Ascending aorta (tissue), 2 donors: ENCODE measurements at regions not wholly inside any gene's neighbourhood (a gene's known extent, or its start where the extent isn't known, plus 50 kb on each side); places are given as distances from the start of the nearest gene placed in this dataset.

Experiments
- DNase-seq, 2 donors: peaks; one replicate each; pipeline ENCODE4 v3.0.0-alpha.2; 2019; ENCODE audit warnings: low spot score in 2 of 2
- H3K27ac ChIP-seq, 2 donors: fragments of 200-600 bp; sonication (generic); one replicate each; pipeline ENCODE4 v1.5.1; 2016 to 2017; ENCODE audit warnings: mild to moderate bottlenecking in 1 of 2
- H3K27me3 ChIP-seq: fragments of 200-600 bp; sonication (generic); one replicate; pipeline ENCODE4 v1.5.1; 2017
- H3K36me3 ChIP-seq, 2 donors: fragments of 200-600 bp; sonication (generic); one replicate each; pipeline ENCODE4 v1.5.1; 2016
- H3K4me1 ChIP-seq, 2 donors: fragments of 200-600 bp; sonication (generic); one replicate each; pipeline ENCODE4 v1.5.1; 2016 to 2017; ENCODE audit warnings: mild to moderate bottlenecking in 1 of 2
- H3K4me3 ChIP-seq, 2 donors: fragments of 200-600 bp; sonication (generic); one replicate each; pipeline ENCODE4 v1.5.1; 2016 to 2017; ENCODE audit warnings: mild to moderate bottlenecking in 1 of 2
- H3K9me3 ChIP-seq, 2 donors: fragments of 200-600 bp; sonication (generic); one replicate each; pipeline ENCODE4 v1.5.1; 2016
- CTCF ChIP-seq, 3 experiments: fragments of 200-600 bp in 2 of 3; fragments of 450-650 bp in 1 of 3; sonication (generic) in 2 of 3; IDR thresholded peaks; one replicate each; pipeline ENCODE4 v1.5.1; 2016 to 2019; ENCODE audit warnings: antibody characterized with exemption in 3 of 3, mild to moderate bottlenecking in 1 of 3, moderate library complexity in 1 of 3
- intact Hi-C: fragments of 100-400 bp; cut with DNase I; formaldehyde crosslinking; loops from one replicate; pipeline ENCODE4 v1.15.1; 2023

GRCh38 chr15:39100106-39100660 lies 480.7 kb upstream of the THBS1 start:
- no peaks in the 10 kb centered on the region for H3K36me3 ChIP-seq
- H3K27ac ChIP-seq, result no peak overlapping the region
- H3K27me3 ChIP-seq, result no peaks in the 10 kb centered on the region
- no peaks in the 10 kb centered on the region for H3K4me1 ChIP-seq
- no peak for TF ChIP-seq CTCF (IDR thresholded peaks at IDR 0.05)
- no peaks in the 10 kb centered on the region for H3K9me3 ChIP-seq
- no peak overlapping the region for H3K4me3 ChIP-seq
- DNase-seq, result no peak
- intact Hi-C loops, result no loop called here

GRCh38 chr15:39102431-39102830 lies 478.4 kb upstream of the THBS1 start:
- H3K27me3 ChIP-seq, result no peaks in the 10 kb centered on the region
- no peaks in the 10 kb centered on the region for H3K9me3 ChIP-seq
- no peak overlapping the region for H3K4me3 ChIP-seq
- TF ChIP-seq CTCF (IDR thresholded peaks at IDR 0.05), result no peak
- intact Hi-C loops, result no loop called here
- no peaks in the 10 kb centered on the region for H3K36me3 ChIP-seq
- no peak for DNase-seq
- H3K27ac ChIP-seq, result no peak overlapping the region
- no peaks in the 10 kb centered on the region for H3K4me1 ChIP-seq

GRCh38 chr15:39106950-39107349 lies 473.9 kb upstream of the THBS1 start:
- no peak overlapping the region for H3K4me3 ChIP-seq
- H3K36me3 ChIP-seq, result no peaks in the 10 kb centered on the region
- TF ChIP-seq CTCF (IDR thresholded peaks at IDR 0.05), result no peak
- no peak for DNase-seq
- H3K27ac ChIP-seq, result no peak overlapping the region
- H3K9me3 ChIP-seq, result no peaks in the 10 kb centered on the region
- intact Hi-C loops, result no loop called here
- H3K27me3 ChIP-seq, result no peaks in the 10 kb centered on the region
- H3K4me1 ChIP-seq, result no peaks in the 10 kb centered on the region

- TF ChIP-seq CTCF (IDR thresholded peaks at IDR 0.05), result no peak
- H3K4me1 ChIP-seq, result no peaks in the 10 kb centered on the region
- DNase-seq, result no peak
- no peaks in the 10 kb centered on the region for H3K9me3 ChIP-seq
- no peak overlapping the region for H3K27ac ChIP-seq
- no peak overlapping the region for H3K4me3 ChIP-seq
- intact Hi-C loops, result no loop called here
- H3K27me3 ChIP-seq, result no peaks in the 10 kb centered on the region
- no peaks in the 10 kb centered on the region for H3K36me3 ChIP-seq
These were observed 472.9 kb upstream of the THBS1 start for GRCh38 chr15:39108021-39108420.

- intact Hi-C loops, result no loop called here
- no peak for DNase-seq
- no peak overlapping the region for H3K4me3 ChIP-seq
- H3K9me3 ChIP-seq, result no peaks in the 10 kb centered on the region
- no peaks in the 10 kb centered on the region for H3K27me3 ChIP-seq
- no peaks in the 10 kb centered on the region for H3K36me3 ChIP-seq
- no peaks in the 10 kb centered on the region for H3K4me1 ChIP-seq
- TF ChIP-seq CTCF (IDR thresholded peaks at IDR 0.05), result no peak
- H3K27ac ChIP-seq, result no peak overlapping the region
These were observed 470.5 kb upstream of the THBS1 start for GRCh38 chr15:39110336-39110735.

GRCh38 chr15:39110746-39111145 lies 470.1 kb upstream of the THBS1 start:
- H3K27me3 ChIP-seq, result no peaks in the 10 kb centered on the region
- intact Hi-C loops, result no loop called here
- H3K9me3 ChIP-seq, result peaks cover 0 to under 1% of the 10 kb centered on the region in 2 donors
- H3K4me3 ChIP-seq, result no peak overlapping the region
- no peak for DNase-seq
- no peak for TF ChIP-seq CTCF (IDR thresholded peaks at IDR 0.05)
- no peaks in the 10 kb centered on the region for H3K36me3 ChIP-seq
- H3K4me1 ChIP-seq, result no peaks in the 10 kb centered on the region
- no peak overlapping the region for H3K27ac ChIP-seq
